Vagina (tissue), 2 donors: ENCODE measurements at regions not wholly inside any gene's neighbourhood (a gene's known extent, or its start where the extent isn't known, plus 50 kb on each side); places are given as distances from the start of the nearest gene placed in this dataset.

Experiments used
- DNase-seq, 2 donors: peaks; one replicate each; pipeline ENCODE4 v3.0.0-alpha.2; 2017; ENCODE audit errors: extremely low spot score in 2 of 2
- H3K27ac ChIP-seq: fragments of 200-600 bp; sonication (generic); one replicate; pipeline ENCODE4 v1.5.1; 2019
- H3K27me3 ChIP-seq: fragments of 200-600 bp; sonication (generic); one replicate; pipeline ENCODE4 v1.5.1; 2019
- H3K36me3 ChIP-seq, 2 donors: fragments of 200-600 bp; sonication (generic); one replicate each; pipeline ENCODE4 v1.5.1; 2017 to 2019
- H3K4me1 ChIP-seq: fragments of 200-600 bp; sonication (generic); one replicate; pipeline ENCODE4 v1.5.1; 2019
- H3K4me3 ChIP-seq, 2 donors: fragments of 200-600 bp; sonication (generic); 1 replicate in 1 of 2; 2 replicates in 1 of 2; pipeline ENCODE4 v1.5.1; 2016 to 2019
- H3K9me3 ChIP-seq: fragments of 200-600 bp; sonication (generic); one replicate; pipeline ENCODE4 v1.5.1; 2019
- CTCF ChIP-seq, 3 experiments: fragments of 450-650 bp in 2 of 3; fragments of 200-600 bp in 1 of 3; sonication (generic) in 1 of 3; IDR thresholded peaks; one replicate each; pipeline ENCODE4 v1.5.1; 2017 to 2019; ENCODE audit warnings: antibody characterized with exemption in 3 of 3, mild to moderate bottlenecking in 2 of 3, moderate library complexity in 2 of 3
- POLR2A ChIP-seq, 2 donors: fragments of 450-650 bp; IDR thresholded peaks; one replicate each; pipeline ENCODE4 v1.6.1; 2017; ENCODE audit warnings: antibody characterized with exemption in 2 of 2, mild to moderate bottlenecking in 2 of 2, moderate library complexity in 2 of 2
- POLR2AphosphoS5 ChIP-seq, 2 donors: sonication (generic); formaldehyde crosslinking; IDR thresholded peaks; one replicate each; pipeline ENCODE4 v1.9.0; 2017; ENCODE audit warnings: antibody characterized with exemption in 2 of 2, mild to moderate bottlenecking in 2 of 2, low read depth in 1 of 2; ENCODE audit not compliant: insufficient read depth in 1 of 2
- intact Hi-C: fragments of 100-400 bp; cut with DNase I; formaldehyde crosslinking; loops from one replicate; pipeline ENCODE4 v1.15.1; 2023

GRCh38 chr1:184890539-184890973 lies 83.8 kb downstream of the NIBAN1 start:
- no peak for DNase-seq
- intact Hi-C loops, result no loop called here
- H3K27ac ChIP-seq, result peak overlapping the region; percentile 16
- no peaks in the 10 kb centered on the region for H3K36me3 ChIP-seq
- H3K4me1 ChIP-seq, result peaks cover 48% of the 10 kb centered on the region
- no peaks in the 10 kb centered on the region for H3K9me3 ChIP-seq
- H3K27me3 ChIP-seq, result no peaks in the 10 kb centered on the region
- TF ChIP-seq CTCF (IDR thresholded peaks at IDR 0.05), result no peak
- TF ChIP-seq POLR2A (IDR thresholded peaks at IDR 0.05), result no peak
- TF ChIP-seq POLR2AphosphoS5 (IDR thresholded peaks at IDR 0.05; ENCODE audit: insufficient read depth in 1 of 2, low read depth in 1 of 2), result no peak
- no peak overlapping the region for H3K4me3 ChIP-seq

GRCh38 chr1:184889902-184890301 lies 84.4 kb downstream of the NIBAN1 start:
- intact Hi-C loops, result no loop called here
- H3K36me3 ChIP-seq, result no peaks in the 10 kb centered on the region
- DNase-seq, result no peak
- no peak for TF ChIP-seq POLR2AphosphoS5 (IDR thresholded peaks at IDR 0.05; ENCODE audit: insufficient read depth in 1 of 2, low read depth in 1 of 2)
- no peak for TF ChIP-seq POLR2A (IDR thresholded peaks at IDR 0.05)
- TF ChIP-seq CTCF (IDR thresholded peaks at IDR 0.05), result no peak
- no peaks in the 10 kb centered on the region for H3K9me3 ChIP-seq
- no peaks in the 10 kb centered on the region for H3K27me3 ChIP-seq
- peaks cover 48% of the 10 kb centered on the region for H3K4me1 ChIP-seq
- H3K4me3 ChIP-seq, result no peak overlapping the region
- peak overlapping the region; percentile 16 for H3K27ac ChIP-seq

- no peaks in the 10 kb centered on the region for H3K27me3 ChIP-seq
- H3K9me3 ChIP-seq, result no peaks in the 10 kb centered on the region
- H3K4me1 ChIP-seq, result peaks cover 48% of the 10 kb centered on the region
- no peak overlapping the region for H3K27ac ChIP-seq
- no peak for DNase-seq
- TF ChIP-seq POLR2AphosphoS5 (IDR thresholded peaks at IDR 0.05; ENCODE audit: insufficient read depth in 1 of 2, low read depth in 1 of 2), result no peak
- TF ChIP-seq POLR2A (IDR thresholded peaks at IDR 0.05), result no peak
- TF ChIP-seq CTCF (IDR thresholded peaks at IDR 0.05), result no peak
- intact Hi-C loops, result no loop called here
- H3K36me3 ChIP-seq, result no peaks in the 10 kb centered on the region
- H3K4me3 ChIP-seq, result no peak overlapping the region
Observed at GRCh38 chr1:184889166-184889565, 85.1 kb downstream of the NIBAN1 start.

GRCh38 chr1:184888505-184888904 lies 85.8 kb downstream of the NIBAN1 start:
- peaks cover 48% of the 10 kb centered on the region for H3K4me1 ChIP-seq
- no peak overlapping the region for H3K27ac ChIP-seq
- intact Hi-C loops, result no loop called here

More at GRCh38 chr1:184888505-184888904, 85.8 kb downstream of the NIBAN1 start:
- DNase-seq, result no peak
- Histone ChIP-seq H3K4me3 (no peak overlapping the region), H3K27me3 (no peaks in the 10 kb centered on the region), H3K9me3 (no peaks in the 10 kb centered on the region), H3K36me3 (no peaks in the 10 kb centered on the region)
- TF ChIP-seq POLR2AphosphoS5 (IDR thresholded peaks at IDR 0.05; ENCODE audit: insufficient read depth in 1 of 2, low read depth in 1 of 2) (no peak), POLR2A (IDR thresholded peaks at IDR 0.05) (no peak), CTCF (IDR thresholded peaks at IDR 0.05) (no peak)
